OCI-LY1 (cell line): ENCODE measurements at regions not wholly inside any gene's neighbourhood (a gene's known extent, or its start where the extent isn't known, plus 50 kb on each side); places are given as distances from the start of the nearest gene placed in this dataset.

ENCODE experiments used
- CTCF ChIP-seq: fragments of 200-600 bp; sonication (generic), shearing (Covaris generic); IDR thresholded peaks from 2 replicates; pipeline ENCODE4 v1.5.1; 2017; ENCODE audit warnings: mild to moderate bottlenecking, antibody characterized with exemption, low read length, moderate library complexity, mixed read lengths
- EZH2 ChIP-seq: fragments of 200-600 bp; sonication (generic), shearing (Covaris generic); IDR thresholded peaks from 2 replicates; pipeline ENCODE4 v1.8.0; 2017; ENCODE audit warnings: borderline replicate concordance, mixed run types, mild to moderate bottlenecking, antibody characterized with exemption, low read length, moderate library complexity, mixed read lengths

DNA sequence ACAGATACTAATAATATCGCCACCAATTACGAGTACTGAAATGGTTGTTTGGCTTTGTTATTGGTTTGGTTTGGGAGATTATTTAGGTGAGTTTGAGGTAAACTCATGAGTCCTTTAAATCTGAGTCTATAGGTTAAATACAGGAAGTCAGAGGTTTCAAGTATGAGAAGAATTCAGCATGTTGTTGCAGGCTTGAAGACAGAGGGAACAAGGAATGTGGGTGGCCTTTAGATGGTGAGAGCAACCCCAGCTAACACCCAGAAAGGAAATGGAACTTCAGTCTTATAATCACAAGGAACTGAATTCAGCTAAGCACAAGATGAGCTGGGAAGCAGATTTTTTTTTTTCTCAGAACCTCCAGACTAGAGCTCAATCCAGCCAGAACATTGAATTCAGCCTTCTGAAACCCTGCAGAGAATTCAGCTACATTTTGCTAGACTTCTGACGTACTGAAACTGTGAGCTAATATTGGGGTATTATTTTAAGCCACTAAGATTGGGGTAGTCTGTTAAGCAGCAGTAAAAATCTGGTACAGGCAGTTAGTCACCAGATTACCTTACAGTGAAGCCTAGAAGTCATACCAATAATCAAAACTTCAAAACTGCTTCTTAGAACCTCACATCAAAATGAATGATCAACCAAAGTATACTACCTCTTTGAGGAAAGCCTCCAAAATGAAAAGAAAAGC, 216.0 kb upstream of the PUM3 start:
- TF ChIP-seq CTCF = no peak
- no peak for TF ChIP-seq EZH2
